Stimulated activated CD8-positive, alpha-beta memory T cell treated with anti-CD3 and anti-CD28 coated beads, Interleukin-12 subunit alpha, Interleukin-12 subunit beta, amount 100 ng/mL, for 1 hour (primary cell): ENCODE measurements at regions not wholly inside any gene's neighbourhood (a gene's known extent, or its start where the extent isn't known, plus 50 kb on each side); places are given as distances from the start of the nearest gene placed in this dataset.

Experiments used
- DNase-seq: peaks from one replicate; pipeline ENCODE4 v3.0.0-alpha.2; 2020; ENCODE audit warnings: low read depth

GRCh38 chr11:134908583-134908982, 496.5 kb upstream of the B3GAT1 start:
- DNase-seq = no peak

DNA sequence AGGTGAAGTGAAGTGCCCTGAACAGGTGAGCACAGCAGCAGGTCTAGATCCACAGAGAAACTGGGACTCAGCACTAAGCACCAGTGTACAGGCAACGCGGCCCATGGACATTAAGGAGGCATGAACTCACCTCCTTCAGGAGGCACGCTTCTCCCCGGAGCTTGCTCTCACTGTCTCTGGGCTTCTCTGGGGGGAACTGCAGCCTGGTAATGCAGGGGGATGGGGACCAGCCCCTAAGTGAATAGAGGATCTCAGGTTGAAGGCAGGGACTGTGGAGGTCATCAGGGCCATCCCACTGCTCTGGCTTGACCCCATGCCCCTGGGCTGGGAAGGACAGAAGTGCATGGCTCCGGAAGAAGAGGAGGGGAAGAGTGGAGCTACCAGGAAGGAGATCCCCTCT, 495.6 kb upstream of the B3GAT1 start:
- no peak for DNase-seq

GRCh38 chr11:134906356-134906955, 494.4 kb upstream of the B3GAT1 start:
- DNase-seq = no peak

GRCh38 chr11:134905928-134906327, 493.9 kb upstream of the B3GAT1 start:
- DNase-seq = no peak

DNA sequence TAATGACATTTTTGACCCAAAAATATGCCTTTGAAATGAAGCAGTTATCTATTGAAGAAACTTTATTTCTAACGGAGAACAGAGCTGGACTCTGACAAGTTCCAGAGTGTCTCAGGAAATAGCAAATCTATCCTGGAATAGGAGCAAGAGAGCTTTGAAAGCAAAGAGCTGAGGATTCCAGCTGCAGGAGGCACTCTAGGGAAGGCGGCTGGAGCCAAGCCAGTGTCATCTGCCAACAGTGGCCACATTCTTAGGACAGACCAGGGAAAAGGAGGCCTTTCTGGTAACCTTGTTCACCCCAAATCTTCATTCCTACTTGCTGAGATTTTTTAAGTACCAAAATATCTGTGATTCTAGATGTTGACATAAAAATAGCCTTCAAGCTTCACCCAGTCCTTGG, 493.5 kb upstream of the B3GAT1 start:
- DNase-seq = no peak

DNA sequence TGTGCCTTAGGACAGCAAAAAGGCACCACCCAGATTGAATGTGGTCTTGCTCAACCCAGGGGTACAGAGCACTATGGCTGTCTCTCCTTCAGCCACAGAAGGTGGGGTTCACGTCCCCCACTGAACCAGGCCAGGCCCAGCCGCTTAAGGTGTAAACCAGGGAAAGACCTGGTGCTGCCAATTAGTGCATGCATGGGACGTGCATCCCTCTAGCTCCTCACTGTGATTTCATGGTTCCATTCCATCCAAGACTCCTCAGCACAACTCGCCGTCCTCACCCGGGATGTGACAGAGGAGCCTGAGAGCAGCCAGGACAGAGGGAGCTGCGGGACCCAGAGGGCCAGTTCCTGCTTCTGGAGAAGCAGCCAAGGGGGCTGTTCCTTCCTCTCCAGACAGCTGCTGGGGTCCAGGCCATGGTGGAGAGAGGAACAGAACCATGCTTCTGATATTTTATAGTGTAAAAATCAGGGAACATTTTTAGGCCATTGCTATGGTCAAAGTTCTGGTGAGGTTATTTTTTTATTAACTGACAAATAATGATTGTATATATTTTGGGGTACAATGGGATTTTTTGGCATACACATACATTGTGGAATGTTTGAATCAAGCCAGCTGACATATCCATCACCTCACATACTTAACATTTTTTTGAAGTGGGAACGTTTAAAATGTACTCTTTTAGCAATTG, 492.2 kb upstream of the B3GAT1 start:
- no peak for DNase-seq

GRCh38 chr11:134901955-134902918, 490.2 kb upstream of the B3GAT1 start:
- DNase-seq = no peak

DNA sequence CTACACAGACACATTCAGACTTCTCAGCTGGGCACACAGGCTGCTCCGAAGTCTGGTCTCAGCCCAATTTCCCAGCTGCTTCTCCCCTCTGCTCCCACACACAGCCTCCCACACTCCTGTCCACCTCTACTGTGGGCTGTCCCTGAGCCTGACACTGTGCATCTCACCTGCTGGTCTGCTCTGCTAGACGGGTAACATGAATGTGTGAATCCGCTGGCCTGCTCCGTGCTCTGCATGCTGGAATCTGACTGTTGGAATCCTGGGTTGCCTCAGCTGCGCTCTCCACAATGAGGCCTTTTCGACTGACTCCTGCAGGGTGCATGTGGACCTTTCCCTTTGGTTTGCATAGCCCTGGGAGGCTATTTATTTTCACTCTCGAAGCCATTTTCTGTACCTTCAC, 489.5 kb upstream of the B3GAT1 start:
- no peak for DNase-seq

- no peak for DNase-seq
Measured at GRCh38 chr11:134893810-134894685, 482.0 kb upstream of the B3GAT1 start.

GRCh38 chr11:134890446-134890845, 478.4 kb upstream of the B3GAT1 start:
- no peak for DNase-seq

DNA sequence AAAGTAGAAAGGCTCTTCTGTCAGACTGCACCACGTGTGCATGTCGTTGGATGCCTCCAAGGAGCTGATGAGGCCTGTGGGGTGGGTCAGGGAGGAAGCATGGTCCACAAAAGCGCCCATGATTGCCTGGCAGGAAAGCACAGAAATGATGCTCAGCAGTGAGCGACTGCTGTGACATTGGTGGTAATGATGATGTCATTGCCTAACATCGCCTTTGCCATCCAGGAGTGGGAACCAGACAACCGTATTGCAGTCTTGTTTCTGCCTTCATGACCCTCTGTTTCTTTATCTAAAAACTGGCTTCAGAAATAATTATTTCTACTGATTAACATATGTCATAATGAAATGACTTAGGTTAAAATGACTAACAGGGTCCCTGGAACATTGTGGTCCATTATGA, 477.8 kb upstream of the B3GAT1 start:
- DNase-seq = no peak

DNA sequence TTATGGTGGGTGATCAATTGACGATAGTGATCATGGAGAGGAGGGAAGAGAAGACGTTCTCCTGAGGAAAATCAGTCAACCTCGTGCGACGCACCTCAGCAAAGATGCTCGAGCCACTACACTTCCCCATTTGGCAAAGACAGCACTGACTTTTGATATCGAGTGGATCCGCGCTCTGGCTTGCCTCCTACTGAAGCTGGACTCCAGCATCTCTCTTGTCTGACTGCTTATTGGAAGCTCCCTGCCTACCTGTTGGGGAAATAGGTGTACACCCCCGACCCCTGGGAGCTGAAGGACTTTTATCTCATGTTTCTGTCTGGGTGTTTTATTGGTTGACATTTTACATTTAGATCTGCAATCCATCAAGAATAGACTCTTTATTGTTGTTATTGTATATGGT, 476.8 kb upstream of the B3GAT1 start:
- no peak for DNase-seq

DNA sequence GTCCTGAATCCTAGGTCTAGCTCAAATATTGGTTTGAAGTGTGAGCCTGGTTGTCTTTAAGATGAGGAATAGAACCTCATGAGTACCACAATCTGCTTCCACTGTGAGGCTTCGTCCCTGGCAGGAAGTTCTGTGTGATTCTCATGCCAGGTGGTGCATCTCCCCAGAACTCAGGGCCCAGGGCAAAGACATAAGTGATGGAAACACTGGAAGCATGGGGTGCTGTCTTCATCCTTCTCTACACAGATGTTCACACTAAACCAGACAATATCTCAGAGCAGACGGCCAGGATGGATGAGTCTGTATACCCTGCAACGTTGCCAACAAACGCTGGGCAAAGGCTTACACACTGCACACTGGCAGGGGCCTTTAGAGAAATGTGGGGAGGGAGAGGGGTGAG, 475.9 kb upstream of the B3GAT1 start:
- no peak for DNase-seq

DNA sequence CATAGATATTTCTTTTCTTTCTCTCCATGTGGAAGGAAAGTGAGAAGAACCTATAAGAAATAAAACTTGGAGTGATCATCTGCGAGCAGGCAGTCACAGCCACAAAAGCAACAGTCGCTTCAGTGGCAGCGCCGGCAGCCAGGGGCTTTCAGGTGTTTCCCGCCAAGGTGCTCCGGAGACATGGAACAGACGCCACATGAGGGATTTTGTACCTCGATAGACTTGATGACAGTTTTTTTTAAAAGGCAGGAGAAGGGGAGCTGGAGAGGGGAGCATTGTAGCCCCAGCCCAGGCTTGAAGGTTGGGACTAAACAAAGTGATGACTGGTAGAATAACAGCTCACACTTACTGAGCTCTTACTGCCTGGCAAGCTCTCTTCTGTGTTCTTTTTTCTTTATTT, 471.4 kb upstream of the B3GAT1 start:
- no peak for DNase-seq

DNA sequence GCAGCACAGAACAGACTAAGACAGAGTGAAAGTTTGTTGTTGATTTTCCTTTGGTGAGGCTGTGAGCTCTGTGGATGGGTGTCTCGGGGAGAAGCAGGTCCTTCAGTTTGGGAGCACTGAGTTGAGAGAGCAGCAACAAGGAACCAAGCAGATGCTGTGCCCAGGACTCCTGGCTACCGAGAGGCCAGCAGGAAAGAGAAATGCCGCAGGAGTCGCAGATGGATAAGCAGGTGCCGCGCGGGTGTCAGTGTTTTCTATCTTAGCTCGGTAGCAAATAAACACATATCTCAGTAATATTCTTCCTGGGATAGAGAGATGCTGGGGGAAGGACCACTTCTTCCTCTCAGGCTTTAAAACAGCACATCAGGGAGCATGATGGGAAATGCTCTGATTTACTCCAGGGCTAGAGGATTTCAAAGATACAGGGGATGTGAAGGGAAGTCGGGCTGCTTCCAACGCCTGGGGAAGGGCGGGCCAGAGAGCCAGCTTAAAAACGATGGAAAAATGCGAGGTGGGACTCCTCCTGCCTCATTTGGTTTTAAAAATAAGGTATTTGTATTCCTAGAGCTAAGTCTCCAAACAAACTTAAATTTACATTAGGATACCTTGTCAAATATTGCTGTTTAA, 470.7 kb upstream of the B3GAT1 start:
- no peak for DNase-seq

DNA sequence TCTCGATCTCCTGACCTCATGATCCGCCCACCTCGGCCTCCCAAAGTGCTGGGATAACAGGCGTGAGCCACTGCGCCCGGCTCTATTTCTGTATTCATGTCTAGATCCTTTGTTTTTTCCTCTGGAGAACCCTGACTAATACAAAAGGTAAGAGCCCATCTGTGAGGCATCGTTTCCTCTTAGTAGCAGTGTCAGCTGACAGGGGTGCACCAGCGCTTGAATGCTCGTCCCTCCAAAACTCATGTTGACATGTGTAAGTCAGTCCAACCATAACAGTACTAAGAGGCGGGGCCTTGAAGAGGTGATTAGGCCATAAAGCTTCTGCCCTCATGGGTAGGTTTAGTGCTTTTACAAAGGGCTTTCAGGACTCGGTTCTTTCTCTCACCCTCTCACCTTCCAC, 470.1 kb upstream of the B3GAT1 start:
- DNase-seq = no peak

- no peak for DNase-seq
Measured at GRCh38 chr11:134880788-134881187, 468.7 kb upstream of the B3GAT1 start.

DNA sequence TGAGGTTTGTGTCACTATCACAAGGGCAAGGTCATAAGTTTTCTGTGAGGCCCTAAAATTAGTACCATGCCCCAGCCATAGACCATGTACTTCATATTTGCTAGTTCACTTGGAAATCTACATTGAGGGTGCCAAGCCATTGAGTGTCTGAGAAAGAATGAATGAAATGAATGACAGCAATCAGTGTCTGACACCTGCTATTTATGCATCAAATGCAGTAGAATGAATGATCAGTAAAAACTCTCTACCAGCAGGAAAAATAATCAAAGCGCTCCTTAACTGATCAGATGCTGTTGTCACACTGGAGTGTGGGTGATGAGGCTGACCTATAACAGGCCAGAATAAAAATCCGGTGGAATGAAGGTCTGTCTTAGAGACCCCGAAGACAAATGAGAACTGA, 467.9 kb upstream of the B3GAT1 start:
- DNase-seq = no peak

- DNase-seq = no peak
Measured at GRCh38 chr11:134879341-134879740, 467.3 kb upstream of the B3GAT1 start.

DNA sequence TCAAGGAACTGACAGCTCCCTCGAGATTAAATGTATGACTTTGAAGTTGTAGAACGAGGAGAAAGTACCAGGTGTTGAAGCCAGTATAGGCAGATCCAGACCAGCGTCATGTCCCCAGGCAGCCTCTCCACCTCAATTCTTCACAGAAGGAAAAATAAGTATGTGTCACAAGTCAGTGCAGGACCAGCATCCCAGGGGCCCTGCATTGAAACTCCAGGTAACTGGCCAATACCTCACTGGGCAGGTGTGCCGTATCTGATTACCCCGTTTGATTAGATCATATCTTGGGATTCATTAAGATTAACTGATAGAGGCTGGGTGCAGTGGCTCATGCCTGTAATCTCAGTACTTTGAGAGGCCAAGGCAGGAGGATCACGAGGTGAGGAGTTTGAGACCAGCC, 466.7 kb upstream of the B3GAT1 start:
- no peak for DNase-seq

DNA sequence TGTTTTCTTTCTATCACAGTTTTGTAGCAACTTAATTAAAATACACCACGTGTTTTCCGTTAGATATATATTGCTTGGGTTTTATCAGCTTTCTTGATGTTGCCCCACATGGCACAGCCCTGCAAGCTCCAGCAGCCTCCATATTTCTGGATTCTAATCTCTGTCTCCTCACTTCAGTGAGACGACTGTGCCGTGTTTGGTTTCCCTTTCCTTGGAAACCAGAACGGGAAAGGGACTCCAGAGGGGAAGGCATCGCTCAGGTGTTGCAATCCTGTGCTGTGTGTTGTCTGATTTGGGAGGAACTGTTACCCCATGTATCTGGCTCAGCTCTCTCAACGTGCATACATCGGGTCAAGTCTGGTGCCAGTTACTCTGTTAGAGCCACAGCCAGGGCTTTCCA, 464.2 kb upstream of the B3GAT1 start:
- DNase-seq = no peak
